ENCODE measurements at regions not wholly inside any gene's neighbourhood (a gene's known extent, or its start where the extent isn't known, plus 50 kb on each side); places are given as distances from the start of the nearest gene placed in this dataset.

GRCh38 chr6:164455835-164456234 lies 853.6 kb downstream of the C6orf118 start:
- no peak overlapping the region for H3K27ac ChIP-seq
- H3K4me3 ChIP-seq = no peak overlapping the region
- no peaks in the 10 kb centered on the region for H3K27me3 ChIP-seq
- intact Hi-C loops (cut with DNase I) = no loop called here
- H3K9me3 ChIP-seq = peaks cover 0 to 2% of the 10 kb centered on the region in 2 donors
- TF ChIP-seq CTCF (IDR thresholded peaks at IDR 0.05) = no peak
- ATAC-seq (no peak), DNase-seq (no peak)
- H3K4me1 ChIP-seq = no peaks in the 10 kb centered on the region
- no peaks in the 10 kb centered on the region for H3K36me3 ChIP-seq

DNA sequence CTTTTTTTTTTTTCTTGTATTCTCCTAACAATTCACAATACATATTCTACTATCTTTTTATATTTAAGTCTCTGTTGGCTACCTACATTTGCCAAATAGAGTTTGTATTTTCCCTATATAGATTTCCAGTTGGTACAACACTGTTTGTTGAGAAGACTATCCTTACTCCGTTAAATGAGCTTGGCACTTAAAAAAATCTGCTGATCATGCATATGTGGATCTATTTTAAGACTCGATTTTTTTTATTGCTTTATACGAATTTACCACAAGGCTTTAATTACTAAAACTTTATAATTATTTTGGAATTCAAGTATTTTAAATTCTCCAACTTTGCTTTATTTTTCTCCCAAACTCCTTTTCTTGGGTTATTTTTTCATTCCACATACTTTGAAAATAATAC lies 855.6 kb downstream of the C6orf118 start:
- no peak for TF ChIP-seq CTCF (IDR thresholded peaks at IDR 0.05)
- Histone ChIP-seq H3K27me3 (no peaks in the 10 kb centered on the region), H3K36me3 (no peaks in the 10 kb centered on the region), H3K27ac (no peak overlapping the region), H3K4me1 (no peaks in the 10 kb centered on the region), H3K9me3 (peaks cover 0 to 2% of the 10 kb centered on the region in 2 donors), H3K4me3 (no peak overlapping the region)
- ATAC-seq (no peak), DNase-seq (no peak)
- intact Hi-C loops (cut with DNase I) = no loop called here

DNA sequence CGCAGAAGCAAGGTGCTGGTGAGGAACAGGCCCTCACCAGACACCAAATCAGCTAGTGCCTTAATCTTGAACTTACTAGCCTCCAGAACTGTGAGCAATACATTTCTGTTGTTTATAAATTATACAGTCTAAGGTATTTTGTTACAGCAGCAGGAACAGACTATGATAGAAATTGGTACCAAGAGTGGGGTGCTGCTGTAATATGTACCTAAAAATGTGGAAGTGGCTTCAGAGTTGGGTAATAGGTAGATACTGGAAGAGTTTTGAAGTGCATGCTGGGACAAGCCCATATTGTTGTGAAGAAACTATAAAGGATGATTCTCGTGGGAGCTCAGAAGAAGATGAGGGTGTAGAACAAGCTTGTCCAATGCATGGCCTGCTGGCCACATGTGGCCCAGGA lies 866.8 kb downstream of the C6orf118 start:
- Histone ChIP-seq H3K9me3 (peaks cover 0 to 25% of the 10 kb centered on the region in 2 donors), H3K4me3 (no peak overlapping the region), H3K36me3 (no peaks in the 10 kb centered on the region), H3K4me1 (no peaks in the 10 kb centered on the region), H3K27me3 (no peaks in the 10 kb centered on the region), H3K27ac (no peak overlapping the region)
- TF ChIP-seq CTCF (IDR thresholded peaks at IDR 0.05) = no peak
- DNase-seq (no peak), ATAC-seq (no peak)
- intact Hi-C loops (cut with DNase I) = no loop called here

- Histone ChIP-seq H3K36me3 (no peaks in the 10 kb centered on the region), H3K4me1 (no peaks in the 10 kb centered on the region), H3K27ac (no peak overlapping the region), H3K27me3 (no peaks in the 10 kb centered on the region), H3K4me3 (no peak overlapping the region), H3K9me3 (peaks cover 0 to 23% of the 10 kb centered on the region in 2 donors)
- DNase-seq = no peak
- ATAC-seq = no peak
- intact Hi-C loops (cut with DNase I) = no loop called here
- no peak for TF ChIP-seq CTCF (IDR thresholded peaks at IDR 0.05)
These were observed 870.1 kb downstream of the C6orf118 start for GRCh38 chr6:164439331-164439730.

DNA sequence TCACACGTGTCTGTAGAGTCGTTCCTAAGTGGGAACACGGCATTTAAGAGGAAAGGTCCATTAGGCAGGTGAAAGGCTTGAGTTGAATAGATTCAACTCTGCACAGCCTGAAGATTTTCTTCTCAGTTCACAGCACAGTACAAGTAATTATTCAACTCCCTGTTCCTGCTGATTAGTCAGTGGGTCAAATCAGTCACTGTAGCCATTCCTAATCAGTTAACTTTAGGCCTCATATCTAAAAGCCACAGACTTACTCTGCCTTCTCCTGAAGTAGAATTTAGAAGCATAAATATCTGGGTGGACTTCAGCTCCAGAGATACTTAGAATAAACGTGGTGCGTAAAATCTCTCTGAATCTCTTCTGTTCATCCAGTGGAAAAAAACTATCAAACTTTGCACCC lies 872.4 kb downstream of the C6orf118 start:
- Histone ChIP-seq H3K4me3 (no peak overlapping the region), H3K36me3 (no peaks in the 10 kb centered on the region), H3K9me3 (peaks cover 0 to 3% of the 10 kb centered on the region in 2 donors), H3K4me1 (no peaks in the 10 kb centered on the region), H3K27ac (no peak overlapping the region), H3K27me3 (no peaks in the 10 kb centered on the region)
- ATAC-seq = no peak
- TF ChIP-seq CTCF (IDR thresholded peaks at IDR 0.05) = no peak
- no peak for DNase-seq
- intact Hi-C loops (cut with DNase I) = no loop called here
